ENCODE measurements at regions not wholly inside any gene's neighbourhood (a gene's known extent, or its start where the extent isn't known, plus 50 kb on each side); places are given as distances from the start of the nearest gene placed in this dataset.

- FAIRE-seq (no peak), DNase-seq (ENCODE audit: insufficient read length, low spot score) (no peak)
- TF ChIP-seq POLR2A (IDR thresholded peaks at IDR 0.05; ENCODE audit: low read depth, low read length) (no peak), POU2F2 (IDR thresholded peaks at IDR 0.05; ENCODE audit: low read depth, low read length) (no peak), PAX5 (IDR thresholded peaks at IDR 0.05; ENCODE audit: insufficient read depth, low read length, severe bottlenecking) (no peak), POLR2AphosphoS5 (IDR thresholded peaks at IDR 0.05; ENCODE audit: low read depth, low read length) (no peak), SPI1 (IDR thresholded peaks at IDR 0.05; ENCODE audit: low read depth, low read length) (no peak), TAF1 (IDR thresholded peaks at IDR 0.05; ENCODE audit: low read depth, low read length) (no peak)
Measured at GRCh38 chr1:199747984-199748383, 279.5 kb upstream of the NR5A2 start.

- FAIRE-seq, result no peak
- TF ChIP-seq POU2F2 (IDR thresholded peaks at IDR 0.05; ENCODE audit: low read depth, low read length), result no peak
- no peak for TF ChIP-seq TAF1 (IDR thresholded peaks at IDR 0.05; ENCODE audit: low read depth, low read length)
- no peak for TF ChIP-seq POLR2AphosphoS5 (IDR thresholded peaks at IDR 0.05; ENCODE audit: low read depth, low read length)
- TF ChIP-seq PAX5 (IDR thresholded peaks at IDR 0.05; ENCODE audit: insufficient read depth, low read length, severe bottlenecking), result no peak
- no peak for TF ChIP-seq POLR2A (IDR thresholded peaks at IDR 0.05; ENCODE audit: low read depth, low read length)
- no peak for TF ChIP-seq SPI1 (IDR thresholded peaks at IDR 0.05; ENCODE audit: low read depth, low read length)
- DNase-seq (ENCODE audit: insufficient read length, low spot score), result no peak
Measured at GRCh38 chr1:199751506-199751905, 276.0 kb upstream of the NR5A2 start.

GRCh38 chr1:199751962-199752687 lies 275.4 kb upstream of the NR5A2 start:
- TF ChIP-seq POLR2AphosphoS5 (IDR thresholded peaks at IDR 0.05; ENCODE audit: low read depth, low read length) (no peak), TAF1 (IDR thresholded peaks at IDR 0.05; ENCODE audit: low read depth, low read length) (no peak), POU2F2 (IDR thresholded peaks at IDR 0.05; ENCODE audit: low read depth, low read length) (no peak), PAX5 (IDR thresholded peaks at IDR 0.05; ENCODE audit: insufficient read depth, low read length, severe bottlenecking) (no peak), SPI1 (IDR thresholded peaks at IDR 0.05; ENCODE audit: low read depth, low read length) (no peak)
- no peak for DNase-seq (ENCODE audit: insufficient read length, low spot score)
- FAIRE-seq, result no peak

- DNase-seq (ENCODE audit: insufficient read length, low spot score) (no peak), FAIRE-seq (no peak)
- no peak for TF ChIP-seq TAF1 (IDR thresholded peaks at IDR 0.05; ENCODE audit: low read depth, low read length)
- no peak for TF ChIP-seq SPI1 (IDR thresholded peaks at IDR 0.05; ENCODE audit: low read depth, low read length)
- TF ChIP-seq POLR2AphosphoS5 (IDR thresholded peaks at IDR 0.05; ENCODE audit: low read depth, low read length), result no peak
- TF ChIP-seq POLR2A (IDR thresholded peaks at IDR 0.05; ENCODE audit: low read depth, low read length), result no peak
- TF ChIP-seq POU2F2 (IDR thresholded peaks at IDR 0.05; ENCODE audit: low read depth, low read length), result no peak
- TF ChIP-seq PAX5 (IDR thresholded peaks at IDR 0.05; ENCODE audit: insufficient read depth, low read length, severe bottlenecking), result no peak
Measured at GRCh38 chr1:199752688-199753027, 274.9 kb upstream of the NR5A2 start.

GRCh38 chr1:199753513-199753912 lies 274.0 kb upstream of the NR5A2 start:
- no peak for FAIRE-seq
- TF ChIP-seq PAX5 (IDR thresholded peaks at IDR 0.05; ENCODE audit: insufficient read depth, low read length, severe bottlenecking) (no peak), POLR2A (IDR thresholded peaks at IDR 0.05; ENCODE audit: low read depth, low read length) (no peak), POU2F2 (IDR thresholded peaks at IDR 0.05; ENCODE audit: low read depth, low read length) (no peak), TAF1 (IDR thresholded peaks at IDR 0.05; ENCODE audit: low read depth, low read length) (no peak)
- DNase-seq (ENCODE audit: insufficient read length, low spot score), result no peak

GRCh38 chr1:199756066-199756465 lies 271.4 kb upstream of the NR5A2 start:
- TF ChIP-seq POU2F2 (IDR thresholded peaks at IDR 0.05; ENCODE audit: low read depth, low read length) (no peak), POLR2AphosphoS5 (IDR thresholded peaks at IDR 0.05; ENCODE audit: low read depth, low read length) (no peak), SPI1 (IDR thresholded peaks at IDR 0.05; ENCODE audit: low read depth, low read length) (no peak), POLR2A (IDR thresholded peaks at IDR 0.05; ENCODE audit: low read depth, low read length) (no peak), TAF1 (IDR thresholded peaks at IDR 0.05; ENCODE audit: low read depth, low read length) (no peak), PAX5 (IDR thresholded peaks at IDR 0.05; ENCODE audit: insufficient read depth, low read length, severe bottlenecking) (no peak)
- no peak for DNase-seq (ENCODE audit: insufficient read length, low spot score)
- no peak for FAIRE-seq

GRCh38 chr1:199758626-199759255 lies 268.8 kb upstream of the NR5A2 start:
- no peak for DNase-seq (ENCODE audit: insufficient read length, low spot score)
- FAIRE-seq, result no peak
- TF ChIP-seq TAF1 (IDR thresholded peaks at IDR 0.05; ENCODE audit: low read depth, low read length) (no peak), SPI1 (IDR thresholded peaks at IDR 0.05; ENCODE audit: low read depth, low read length) (no peak), POLR2A (IDR thresholded peaks at IDR 0.05; ENCODE audit: low read depth, low read length) (no peak), POLR2AphosphoS5 (IDR thresholded peaks at IDR 0.05; ENCODE audit: low read depth, low read length) (no peak), PAX5 (IDR thresholded peaks at IDR 0.05; ENCODE audit: insufficient read depth, low read length, severe bottlenecking) (no peak), POU2F2 (IDR thresholded peaks at IDR 0.05; ENCODE audit: low read depth, low read length) (no peak)

- FAIRE-seq, result no peak
- DNase-seq (ENCODE audit: insufficient read length, low spot score), result no peak
- TF ChIP-seq TAF1 (IDR thresholded peaks at IDR 0.05; ENCODE audit: low read depth, low read length), result no peak
- TF ChIP-seq POLR2A (IDR thresholded peaks at IDR 0.05; ENCODE audit: low read depth, low read length), result no peak
- no peak for TF ChIP-seq PAX5 (IDR thresholded peaks at IDR 0.05; ENCODE audit: insufficient read depth, low read length, severe bottlenecking)
- TF ChIP-seq SPI1 (IDR thresholded peaks at IDR 0.05; ENCODE audit: low read depth, low read length), result no peak
- no peak for TF ChIP-seq POU2F2 (IDR thresholded peaks at IDR 0.05; ENCODE audit: low read depth, low read length)
- TF ChIP-seq POLR2AphosphoS5 (IDR thresholded peaks at IDR 0.05; ENCODE audit: low read depth, low read length), result no peak
Measured at GRCh38 chr1:199759268-199759730, 268.2 kb upstream of the NR5A2 start.

- TF ChIP-seq SPI1 (IDR thresholded peaks at IDR 0.05; ENCODE audit: low read depth, low read length) (no peak), PAX5 (IDR thresholded peaks at IDR 0.05; ENCODE audit: insufficient read depth, low read length, severe bottlenecking) (no peak), POU2F2 (IDR thresholded peaks at IDR 0.05; ENCODE audit: low read depth, low read length) (no peak), TAF1 (IDR thresholded peaks at IDR 0.05; ENCODE audit: low read depth, low read length) (no peak), POLR2AphosphoS5 (IDR thresholded peaks at IDR 0.05; ENCODE audit: low read depth, low read length) (no peak), POLR2A (IDR thresholded peaks at IDR 0.05; ENCODE audit: low read depth, low read length) (no peak)
- DNase-seq (ENCODE audit: insufficient read length, low spot score), result no peak
- FAIRE-seq, result no peak
Measured at GRCh38 chr1:199762572-199762971, 264.9 kb upstream of the NR5A2 start.
